ENCODE measurements at regions not wholly inside any gene's neighbourhood (a gene's known extent, or its start where the extent isn't known, plus 50 kb on each side); places are given as distances from the start of the nearest gene placed in this dataset.

DNA sequence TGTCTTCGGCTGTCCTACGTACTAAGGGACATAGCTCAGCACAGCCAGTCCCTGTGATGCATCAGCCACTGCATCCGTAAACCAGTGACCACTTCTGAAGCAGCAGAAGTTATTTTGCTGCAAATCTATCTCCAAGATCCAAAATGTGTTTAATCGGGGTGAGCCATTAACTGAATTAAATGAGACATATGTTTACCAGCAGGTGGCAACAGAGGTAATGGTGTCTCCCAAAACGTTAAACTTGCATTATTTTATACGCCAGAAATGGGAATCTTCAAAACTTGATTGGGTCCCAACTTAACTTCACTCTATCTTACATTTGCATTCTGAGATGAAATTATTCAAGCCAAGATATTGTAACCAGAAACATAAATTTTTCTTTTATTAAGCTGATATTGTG, 75.3 kb upstream of the BOC start:
- Histone ChIP-seq H3K27me3 (ENCODE audit: control insufficient read depth in 1 of 2, insufficient read depth in 2 of 2, low read length in 2 of 2) (no peaks in the 10 kb centered on the region), H3K27ac (ENCODE audit: low read depth, low read length) (no peak overlapping the region), H3K36me3 (ENCODE audit: control insufficient read depth in 1 of 2, insufficient read depth in 2 of 2, low read length in 2 of 2) (no peaks in the 10 kb centered on the region), H3K4me3 (ENCODE audit: low read depth in 1 of 2, low read length in 2 of 2) (no peak overlapping the region), H3K9me3 (ENCODE audit: control insufficient read depth in 1 of 2, low read length in 2 of 2) (no peaks in the 10 kb centered on the region), H3K4me1 (ENCODE audit: control insufficient read depth in 1 of 2, insufficient read depth in 2 of 2, low read length in 2 of 2) (no peaks in the 10 kb centered on the region), H3K9ac (ENCODE audit: low read depth in 1 of 2, low read length in 2 of 2) (no peak overlapping the region)

GRCh38 chr3:113136544-113136943, 74.8 kb upstream of the BOC start:
- no peaks in the 10 kb centered on the region for H3K9me3 ChIP-seq (ENCODE audit: control insufficient read depth in 1 of 2, low read length in 2 of 2)
- H3K27me3 ChIP-seq (ENCODE audit: control insufficient read depth in 1 of 2, insufficient read depth in 2 of 2, low read length in 2 of 2): no peaks in the 10 kb centered on the region
- H3K27ac ChIP-seq (ENCODE audit: low read depth, low read length): no peak overlapping the region
- no peak overlapping the region for H3K9ac ChIP-seq (ENCODE audit: low read depth in 1 of 2, low read length in 2 of 2)
- H3K36me3 ChIP-seq (ENCODE audit: control insufficient read depth in 1 of 2, insufficient read depth in 2 of 2, low read length in 2 of 2): no peaks in the 10 kb centered on the region
- no peaks in the 10 kb centered on the region for H3K4me1 ChIP-seq (ENCODE audit: control insufficient read depth in 1 of 2, insufficient read depth in 2 of 2, low read length in 2 of 2)
- H3K4me3 ChIP-seq (ENCODE audit: low read depth in 1 of 2, low read length in 2 of 2): no peak overlapping the region

- H3K27ac ChIP-seq (ENCODE audit: low read depth, low read length): no peak overlapping the region
- H3K36me3 ChIP-seq (ENCODE audit: control insufficient read depth in 1 of 2, insufficient read depth in 2 of 2, low read length in 2 of 2): no peaks in the 10 kb centered on the region
- H3K4me1 ChIP-seq (ENCODE audit: control insufficient read depth in 1 of 2, insufficient read depth in 2 of 2, low read length in 2 of 2): no peaks in the 10 kb centered on the region
- H3K4me3 ChIP-seq (ENCODE audit: low read depth in 1 of 2, low read length in 2 of 2): no peak overlapping the region
- H3K9me3 ChIP-seq (ENCODE audit: control insufficient read depth in 1 of 2, low read length in 2 of 2): no peaks in the 10 kb centered on the region
- no peaks in the 10 kb centered on the region for H3K27me3 ChIP-seq (ENCODE audit: control insufficient read depth in 1 of 2, insufficient read depth in 2 of 2, low read length in 2 of 2)
- no peak overlapping the region for H3K9ac ChIP-seq (ENCODE audit: low read depth in 1 of 2, low read length in 2 of 2)
Observed at GRCh38 chr3:113138839-113139743, 72.3 kb upstream of the BOC start.

- H3K9me3 ChIP-seq (ENCODE audit: control insufficient read depth in 1 of 2, low read length in 2 of 2): no peaks in the 10 kb centered on the region
- H3K9ac ChIP-seq (ENCODE audit: low read depth in 1 of 2, low read length in 2 of 2): no peak overlapping the region
- H3K4me1 ChIP-seq (ENCODE audit: control insufficient read depth in 1 of 2, insufficient read depth in 2 of 2, low read length in 2 of 2): no peaks in the 10 kb centered on the region
- no peaks in the 10 kb centered on the region for H3K36me3 ChIP-seq (ENCODE audit: control insufficient read depth in 1 of 2, insufficient read depth in 2 of 2, low read length in 2 of 2)
- no peaks in the 10 kb centered on the region for H3K27me3 ChIP-seq (ENCODE audit: control insufficient read depth in 1 of 2, insufficient read depth in 2 of 2, low read length in 2 of 2)
- no peak overlapping the region for H3K27ac ChIP-seq (ENCODE audit: low read depth, low read length)
- H3K4me3 ChIP-seq (ENCODE audit: low read depth in 1 of 2, low read length in 2 of 2): no peak overlapping the region
Observed at GRCh38 chr3:113140876-113141275, 70.5 kb upstream of the BOC start.

DNA sequence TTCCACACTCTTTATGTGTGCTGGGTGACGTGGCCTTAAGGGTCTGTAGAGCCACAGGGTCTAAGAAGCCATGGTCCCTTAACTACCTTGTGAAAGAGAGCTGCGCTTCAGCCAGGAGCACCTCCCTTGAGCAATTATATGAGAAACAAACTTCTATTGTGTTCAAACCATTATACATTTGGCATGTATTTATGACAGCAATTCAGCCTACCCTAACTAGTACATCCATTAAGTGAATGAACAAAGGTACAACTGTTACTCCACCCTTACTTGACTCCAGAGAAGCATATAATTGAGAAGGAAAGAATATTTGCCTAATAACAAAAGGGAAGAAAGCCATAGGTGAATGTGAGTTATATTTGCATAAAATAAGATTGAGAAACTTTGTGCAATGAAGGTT, 69.8 kb upstream of the BOC start:
- H3K36me3 ChIP-seq (ENCODE audit: control insufficient read depth in 1 of 2, insufficient read depth in 2 of 2, low read length in 2 of 2): no peaks in the 10 kb centered on the region
- no peak overlapping the region for H3K4me3 ChIP-seq (ENCODE audit: low read depth in 1 of 2, low read length in 2 of 2)
- no peak overlapping the region for H3K9ac ChIP-seq (ENCODE audit: low read depth in 1 of 2, low read length in 2 of 2)
- H3K27me3 ChIP-seq (ENCODE audit: control insufficient read depth in 1 of 2, insufficient read depth in 2 of 2, low read length in 2 of 2): no peaks in the 10 kb centered on the region
- H3K9me3 ChIP-seq (ENCODE audit: control insufficient read depth in 1 of 2, low read length in 2 of 2): no peaks in the 10 kb centered on the region
- H3K27ac ChIP-seq (ENCODE audit: low read depth, low read length): no peak overlapping the region
- H3K4me1 ChIP-seq (ENCODE audit: control insufficient read depth in 1 of 2, insufficient read depth in 2 of 2, low read length in 2 of 2): no peaks in the 10 kb centered on the region

- no peak overlapping the region for H3K9ac ChIP-seq (ENCODE audit: low read depth in 1 of 2, low read length in 2 of 2)
Observed at GRCh38 chr3:113142476-113142875, 68.9 kb upstream of the BOC start.

GRCh38 chr3:113143353-113143752, 68.0 kb upstream of the BOC start:
- Histone ChIP-seq H3K27me3 (ENCODE audit: control insufficient read depth in 1 of 2, insufficient read depth in 2 of 2, low read length in 2 of 2) (no peaks in the 10 kb centered on the region), H3K9me3 (ENCODE audit: control insufficient read depth in 1 of 2, low read length in 2 of 2) (no peaks in the 10 kb centered on the region), H3K9ac (ENCODE audit: low read depth in 1 of 2, low read length in 2 of 2) (no peak overlapping the region), H3K4me1 (ENCODE audit: control insufficient read depth in 1 of 2, insufficient read depth in 2 of 2, low read length in 2 of 2) (no peaks in the 10 kb centered on the region), H3K36me3 (ENCODE audit: control insufficient read depth in 1 of 2, insufficient read depth in 2 of 2, low read length in 2 of 2) (no peaks in the 10 kb centered on the region), H3K27ac (ENCODE audit: low read depth, low read length) (no peak overlapping the region), H3K4me3 (ENCODE audit: low read depth in 1 of 2, low read length in 2 of 2) (no peak overlapping the region)

More at GRCh38 chr3:113142476-113142875, 68.9 kb upstream of the BOC start:
- Histone ChIP-seq H3K36me3 (ENCODE audit: control insufficient read depth in 1 of 2, insufficient read depth in 2 of 2, low read length in 2 of 2) (no peaks in the 10 kb centered on the region), H3K4me1 (ENCODE audit: control insufficient read depth in 1 of 2, insufficient read depth in 2 of 2, low read length in 2 of 2) (no peaks in the 10 kb centered on the region), H3K27ac (ENCODE audit: low read depth, low read length) (no peak overlapping the region), H3K4me3 (ENCODE audit: low read depth in 1 of 2, low read length in 2 of 2) (no peak overlapping the region), H3K9me3 (ENCODE audit: control insufficient read depth in 1 of 2, low read length in 2 of 2) (no peaks in the 10 kb centered on the region), H3K27me3 (ENCODE audit: control insufficient read depth in 1 of 2, insufficient read depth in 2 of 2, low read length in 2 of 2) (no peaks in the 10 kb centered on the region)

GRCh38 chr3:113147681-113148261, 63.6 kb upstream of the BOC start:
- Histone ChIP-seq H3K27ac (ENCODE audit: low read depth, low read length) (no peak overlapping the region), H3K36me3 (ENCODE audit: control insufficient read depth in 1 of 2, insufficient read depth in 2 of 2, low read length in 2 of 2) (no peaks in the 10 kb centered on the region), H3K4me1 (ENCODE audit: control insufficient read depth in 1 of 2, insufficient read depth in 2 of 2, low read length in 2 of 2) (no peaks in the 10 kb centered on the region), H3K9me3 (ENCODE audit: control insufficient read depth in 1 of 2, low read length in 2 of 2) (no peaks in the 10 kb centered on the region), H3K9ac (ENCODE audit: low read depth in 1 of 2, low read length in 2 of 2) (no peak overlapping the region), H3K4me3 (ENCODE audit: low read depth in 1 of 2, low read length in 2 of 2) (no peak overlapping the region), H3K27me3 (ENCODE audit: control insufficient read depth in 1 of 2, insufficient read depth in 2 of 2, low read length in 2 of 2) (no peaks in the 10 kb centered on the region)

GRCh38 chr3:113148284-113148683, 63.1 kb upstream of the BOC start:
- Histone ChIP-seq H3K4me1 (ENCODE audit: control insufficient read depth in 1 of 2, insufficient read depth in 2 of 2, low read length in 2 of 2) (no peaks in the 10 kb centered on the region), H3K27ac (ENCODE audit: low read depth, low read length) (no peak overlapping the region), H3K36me3 (ENCODE audit: control insufficient read depth in 1 of 2, insufficient read depth in 2 of 2, low read length in 2 of 2) (no peaks in the 10 kb centered on the region), H3K4me3 (ENCODE audit: low read depth in 1 of 2, low read length in 2 of 2) (no peak overlapping the region), H3K9me3 (ENCODE audit: control insufficient read depth in 1 of 2, low read length in 2 of 2) (no peaks in the 10 kb centered on the region), H3K27me3 (ENCODE audit: control insufficient read depth in 1 of 2, insufficient read depth in 2 of 2, low read length in 2 of 2) (no peaks in the 10 kb centered on the region), H3K9ac (ENCODE audit: low read depth in 1 of 2, low read length in 2 of 2) (no peak overlapping the region)

DNA sequence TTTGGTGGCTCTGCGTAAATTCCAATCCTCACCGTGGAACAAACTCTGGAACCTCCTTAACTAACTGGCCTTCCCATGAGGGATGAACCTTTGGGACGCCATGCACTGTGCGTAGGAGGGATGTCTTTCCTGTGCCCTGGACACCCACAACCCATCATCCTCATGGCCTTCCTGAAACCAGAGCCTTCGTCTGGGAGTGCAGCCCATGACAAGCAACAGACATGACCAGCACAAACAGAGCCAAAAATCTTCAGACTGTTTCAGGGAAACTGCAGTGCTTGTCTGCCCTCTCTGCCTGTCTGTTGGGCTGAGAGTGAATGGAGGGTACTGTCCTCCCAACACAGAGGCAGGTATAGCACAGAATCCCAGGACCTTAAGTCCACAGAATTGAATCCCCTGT, 61.1 kb upstream of the BOC start:
- H3K27ac ChIP-seq (ENCODE audit: low read depth, low read length): no peak overlapping the region
- H3K9ac ChIP-seq (ENCODE audit: low read depth in 1 of 2, low read length in 2 of 2): no peak overlapping the region
- no peaks in the 10 kb centered on the region for H3K36me3 ChIP-seq (ENCODE audit: control insufficient read depth in 1 of 2, insufficient read depth in 2 of 2, low read length in 2 of 2)
- no peak overlapping the region for H3K4me3 ChIP-seq (ENCODE audit: low read depth in 1 of 2, low read length in 2 of 2)
- H3K9me3 ChIP-seq (ENCODE audit: control insufficient read depth in 1 of 2, low read length in 2 of 2): no peaks in the 10 kb centered on the region
- H3K4me1 ChIP-seq (ENCODE audit: control insufficient read depth in 1 of 2, insufficient read depth in 2 of 2, low read length in 2 of 2): no peaks in the 10 kb centered on the region
- H3K27me3 ChIP-seq (ENCODE audit: control insufficient read depth in 1 of 2, insufficient read depth in 2 of 2, low read length in 2 of 2): no peaks in the 10 kb centered on the region
